AG10803 (cell line): ENCODE measurements at regions not wholly inside any gene's neighbourhood (a gene's known extent, or its start where the extent isn't known, plus 50 kb on each side); places are given as distances from the start of the nearest gene placed in this dataset.
"Not testable (repeated sequence)": the region's sequence is repeated elsewhere in the genome, so short reads cannot be mapped to it uniquely, and the experiment has no call there.

Source experiments
- DNase-seq: peaks from one replicate; pipeline ENCODE4 v3.0.0; 2010; ENCODE audit warnings: low read depth
- H3K4me3 ChIP-seq: 2 replicates; pipeline ENCODE4 v1.5.1; 2011; ENCODE audit warnings: mild to moderate bottlenecking, low read length, control low read depth
- CTCF ChIP-seq: conservative IDR thresholded peaks from 2 replicates; pipeline ENCODE4 v1.5.1; 2011; ENCODE audit warnings: mild to moderate bottlenecking, low read length, control low read depth, inconsistent platforms

- no peak for DNase-seq
- no peak for TF ChIP-seq CTCF
- H3K4me3 ChIP-seq: no peak overlapping the region
These were observed 1941.0 kb upstream of the RAG2 start for GRCh38 chr11:38538866-38539680.

GRCh38 chr11:38530226-38530625 lies 1932.2 kb upstream of the RAG2 start:
- DNase-seq: no peak
- no peak overlapping the region for H3K4me3 ChIP-seq
- no peak for TF ChIP-seq CTCF

GRCh38 chr11:38524945-38525344 lies 1926.9 kb upstream of the RAG2 start:
- H3K4me3 ChIP-seq: no peak overlapping the region
- no peak for TF ChIP-seq CTCF
- no peak for DNase-seq

GRCh38 chr11:38517991-38518390 lies 1920.0 kb upstream of the RAG2 start:
- no peak for DNase-seq
- TF ChIP-seq CTCF: no peak
- no peak overlapping the region for H3K4me3 ChIP-seq

GRCh38 chr11:38512830-38513229 lies 1914.8 kb upstream of the RAG2 start:
- not testable (repeated sequence) for H3K4me3 ChIP-seq, DNase-seq

GRCh38 chr11:38510041-38510440 lies 1912.0 kb upstream of the RAG2 start:
- no peak for TF ChIP-seq CTCF
- DNase-seq: no peak
- H3K4me3 ChIP-seq: no peak overlapping the region

- H3K4me3 ChIP-seq: no peak overlapping the region
- no peak for DNase-seq
- TF ChIP-seq CTCF: no peak
These were observed 1905.8 kb upstream of the RAG2 start for GRCh38 chr11:38503876-38504275.

- TF ChIP-seq CTCF: no peak
- H3K4me3 ChIP-seq: no peak overlapping the region
- no peak for DNase-seq
These were observed 1900.7 kb upstream of the RAG2 start for GRCh38 chr11:38498721-38499120.
